ENCODE measurements at regions not wholly inside any gene's neighbourhood (a gene's known extent, or its start where the extent isn't known, plus 50 kb on each side); places are given as distances from the start of the nearest gene placed in this dataset.
"Not testable (repeated sequence)": the region's sequence is repeated elsewhere in the genome, so short reads cannot be mapped to it uniquely, and the experiment has no call there.

- DNase-seq: no peak
Observed at GRCh38 chr3:95212117-95212516, 1149.3 kb downstream of the NSUN3 start.

- no peak for DNase-seq
Observed at GRCh38 chr3:95215437-95215957, 1152.6 kb downstream of the NSUN3 start.

GRCh38 chr3:95217661-95218060 is 1154.8 kb downstream of the NSUN3 start:
- DNase-seq: no peak

DNA sequence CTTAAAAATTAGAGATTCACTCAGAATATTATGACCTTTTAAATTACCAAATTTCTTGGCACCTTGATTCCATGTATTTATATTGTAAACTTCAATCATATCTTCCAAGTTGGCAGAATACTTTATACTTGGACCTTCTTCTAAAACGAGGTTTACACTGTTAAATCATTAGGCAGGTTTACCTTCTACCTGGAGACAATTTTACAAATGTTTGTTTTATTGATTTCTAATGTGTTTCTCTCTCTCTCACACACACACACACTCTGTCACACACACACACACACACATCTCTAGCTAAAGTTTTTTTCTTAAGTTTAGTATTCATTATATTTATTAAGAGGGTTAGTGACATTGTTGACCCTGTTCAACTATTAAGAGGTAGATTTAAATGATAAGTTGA is 1155.6 kb downstream of the NSUN3 start:
- no peak for DNase-seq

- no peak for DNase-seq
Observed at GRCh38 chr3:95226437-95226836, 1163.6 kb downstream of the NSUN3 start.

DNA sequence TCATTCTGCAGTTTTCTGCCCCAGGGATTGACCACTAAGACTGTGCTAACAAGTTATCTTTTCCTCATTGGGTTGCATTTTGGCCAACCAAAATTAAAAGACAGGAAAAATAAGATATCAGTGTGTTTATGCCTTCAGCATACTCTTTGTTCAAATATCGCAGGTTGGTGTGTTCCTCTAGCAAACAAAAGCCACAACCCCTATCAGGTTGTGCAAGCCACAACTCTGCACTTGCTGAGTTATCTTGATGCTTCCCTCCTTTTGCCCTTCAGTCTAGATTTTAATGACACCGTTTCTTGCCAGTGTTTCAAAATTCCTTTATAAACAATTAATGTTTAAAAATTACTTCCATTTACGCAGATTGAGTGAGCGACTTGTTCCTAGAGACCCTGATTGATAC is 1164.2 kb downstream of the NSUN3 start:
- no peak for DNase-seq

DNA sequence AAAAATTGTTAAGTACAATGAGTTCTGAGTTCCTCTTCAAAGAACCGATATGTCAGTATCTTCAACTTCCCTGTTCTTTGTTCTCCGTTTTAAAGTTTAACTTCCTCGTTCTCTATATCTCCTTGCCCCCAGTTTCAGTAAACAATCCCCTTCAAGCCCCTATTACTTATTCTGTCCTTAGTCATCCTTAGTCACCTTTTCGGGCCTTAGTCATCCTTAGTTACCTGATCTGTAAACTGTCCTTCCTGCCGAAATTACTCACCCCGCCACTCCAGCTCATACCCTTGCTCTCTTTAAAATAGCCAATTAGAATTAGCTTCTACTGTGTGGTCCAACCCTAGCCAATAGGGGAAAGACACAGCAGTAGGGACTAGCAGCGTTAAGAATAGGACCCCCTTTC is 1165.6 kb downstream of the NSUN3 start:
- no peak for DNase-seq

DNA sequence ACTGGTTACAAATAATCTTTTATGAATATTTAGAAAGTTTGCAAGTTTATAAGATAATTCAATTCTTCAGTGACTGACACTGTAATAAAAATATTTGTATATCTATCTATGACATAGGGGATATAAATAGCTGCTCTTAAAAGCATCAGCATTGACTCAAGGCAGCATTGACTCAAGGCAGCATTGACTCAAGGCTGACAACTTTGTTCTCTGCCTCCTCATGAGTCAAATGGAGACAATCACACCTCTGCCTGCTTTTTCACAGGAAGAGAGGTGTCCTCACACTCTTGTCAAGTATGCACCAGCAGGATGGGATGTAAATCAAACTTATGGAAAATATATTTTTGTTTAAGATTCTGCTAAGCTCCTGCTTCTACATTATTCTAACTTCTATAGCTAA is 1173.1 kb downstream of the NSUN3 start:
- no peak for DNase-seq

DNA sequence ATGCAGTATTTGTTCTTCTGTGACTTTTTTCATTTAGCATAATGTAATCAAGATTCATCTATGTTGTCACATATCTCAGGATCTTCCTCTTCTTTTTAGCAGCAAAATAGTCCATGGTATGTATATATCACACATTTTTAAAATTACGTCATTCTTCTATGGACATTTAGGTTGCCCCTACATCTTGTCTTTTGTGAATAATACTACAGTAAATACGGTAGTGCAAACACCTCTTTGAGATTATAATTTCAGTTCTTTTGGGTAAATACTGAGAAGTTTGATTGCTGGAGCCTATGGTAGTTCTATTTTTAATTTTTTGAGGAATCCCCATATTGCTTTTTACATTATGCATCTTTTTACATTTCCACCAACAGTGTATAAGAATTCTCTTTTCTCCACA is 1174.9 kb downstream of the NSUN3 start:
- no peak for DNase-seq

GRCh38 chr3:95240395-95240794 is 1177.5 kb downstream of the NSUN3 start:
- DNase-seq: no peak

DNA sequence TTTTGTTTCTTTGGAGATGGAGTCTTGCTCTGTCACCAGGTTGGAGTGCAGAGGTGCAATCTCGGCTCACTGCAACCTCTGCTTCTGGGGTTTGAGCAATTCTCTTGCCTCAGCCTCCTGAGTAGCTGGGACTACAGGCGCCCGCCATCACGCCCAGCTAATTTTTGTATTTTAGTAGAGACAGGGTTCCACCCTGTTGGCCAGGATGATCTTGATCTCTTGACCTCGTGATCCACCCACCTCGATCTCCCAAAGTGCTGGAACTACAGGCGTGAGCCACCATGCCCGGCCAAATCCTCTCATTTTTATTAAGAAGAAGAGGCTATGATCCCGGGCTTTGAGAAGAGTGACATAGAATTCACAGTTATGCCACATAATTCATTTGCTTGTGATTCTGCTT is 1178.4 kb downstream of the NSUN3 start:
- DNase-seq: not testable (repeated sequence)

DNA sequence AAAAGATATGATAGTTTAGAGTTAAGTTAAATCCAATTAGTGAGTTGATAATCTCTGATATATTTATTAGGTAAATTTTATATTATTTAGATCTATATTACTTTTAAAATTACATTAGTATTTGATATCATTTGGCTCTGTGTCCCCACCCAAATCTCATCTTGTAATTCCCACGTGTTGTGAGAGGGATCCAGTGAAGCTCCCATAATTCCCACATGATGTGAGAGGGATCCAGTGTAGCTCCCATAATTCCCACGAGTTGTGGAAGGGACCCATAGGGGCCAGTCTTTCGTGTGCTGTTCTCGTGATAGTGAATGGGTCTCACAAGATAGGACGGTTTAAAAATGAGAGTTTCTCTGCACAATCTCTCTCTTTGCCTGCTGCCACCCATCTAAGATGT is 1183.6 kb downstream of the NSUN3 start:
- no peak for DNase-seq

DNA sequence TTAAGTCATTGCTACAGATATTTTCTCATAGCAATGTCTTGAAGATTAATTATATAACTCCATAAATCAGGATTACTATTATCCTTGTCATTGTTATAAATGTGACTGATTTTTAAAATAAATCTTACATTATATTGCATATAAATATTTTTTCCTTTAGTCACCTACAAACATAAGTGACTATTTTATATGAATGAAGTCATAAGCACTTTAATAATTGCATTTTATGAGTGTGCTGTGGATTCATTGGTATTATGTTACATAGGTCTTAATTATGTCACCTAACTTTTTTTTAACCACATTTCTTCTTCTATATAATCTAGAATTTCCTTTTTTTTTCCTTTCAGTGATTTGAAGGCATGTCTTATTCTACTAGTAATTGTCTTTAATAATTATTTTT is 1191.2 kb downstream of the NSUN3 start:
- DNase-seq: no peak

- DNase-seq: no peak
Observed at GRCh38 chr3:95254758-95255157, 1191.9 kb downstream of the NSUN3 start.

DNA sequence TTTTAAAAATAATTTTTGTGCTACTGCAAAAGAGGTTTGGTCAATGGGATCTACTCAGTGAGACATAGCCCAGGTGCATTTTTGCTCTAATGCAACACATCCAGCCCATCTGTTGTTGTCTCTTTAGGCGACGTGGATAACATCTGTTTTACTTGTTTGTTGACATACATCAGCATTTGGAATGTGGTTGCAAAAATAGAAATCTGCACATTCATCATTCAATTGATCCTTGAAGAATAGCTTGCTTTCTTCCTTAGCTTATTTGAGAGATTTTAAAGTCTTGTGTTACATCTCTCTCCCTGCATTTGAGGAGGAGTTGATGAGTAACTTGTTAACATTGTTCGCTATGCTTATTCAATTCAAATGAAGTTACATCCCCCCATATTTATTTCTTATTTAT is 1202.3 kb downstream of the NSUN3 start:
- DNase-seq: no peak

- no peak for DNase-seq
Observed at GRCh38 chr3:95271395-95271794, 1208.5 kb downstream of the NSUN3 start.

DNA sequence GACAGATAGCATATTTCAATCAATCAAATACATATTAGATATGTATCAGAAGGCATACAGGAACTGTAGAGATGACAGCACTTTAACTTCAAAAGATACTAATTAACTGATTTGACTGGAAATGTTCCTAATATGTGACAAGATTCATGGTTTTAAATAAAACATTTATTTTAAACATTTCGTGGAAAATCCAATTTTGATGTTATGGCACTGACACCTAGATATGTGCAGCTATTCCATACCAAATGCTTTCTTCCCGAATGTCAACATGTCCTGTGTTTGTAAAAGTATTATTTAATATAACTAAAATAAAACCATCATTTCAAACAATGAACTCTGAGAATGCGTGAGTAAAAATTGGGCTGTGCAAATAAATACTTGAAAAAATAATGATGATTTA is 1209.3 kb downstream of the NSUN3 start:
- DNase-seq: no peak

DNA sequence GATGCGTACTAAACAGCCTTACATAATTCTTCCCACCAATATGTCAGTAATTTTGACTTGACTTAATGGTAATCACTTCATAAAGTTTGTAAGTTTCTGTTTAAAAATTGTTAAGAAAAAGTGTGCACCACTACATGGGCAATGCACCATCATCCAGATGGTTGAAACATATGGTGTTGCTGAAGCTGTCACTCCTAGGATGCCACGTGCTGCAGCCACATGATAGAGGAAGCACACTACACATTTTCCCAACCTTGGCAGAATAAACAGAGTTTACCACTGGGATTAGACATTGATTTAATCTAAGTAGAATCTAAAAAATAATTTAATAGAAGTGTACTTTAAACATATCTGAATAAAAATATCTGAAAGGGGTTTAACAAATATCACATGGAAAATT is 1209.9 kb downstream of the NSUN3 start:
- DNase-seq: no peak

GRCh38 chr3:95277613-95278012 is 1214.8 kb downstream of the NSUN3 start:
- peak; percentile 11 for DNase-seq

- no peak for DNase-seq
Observed at GRCh38 chr3:95280711-95281352, 1218.0 kb downstream of the NSUN3 start.

DNA sequence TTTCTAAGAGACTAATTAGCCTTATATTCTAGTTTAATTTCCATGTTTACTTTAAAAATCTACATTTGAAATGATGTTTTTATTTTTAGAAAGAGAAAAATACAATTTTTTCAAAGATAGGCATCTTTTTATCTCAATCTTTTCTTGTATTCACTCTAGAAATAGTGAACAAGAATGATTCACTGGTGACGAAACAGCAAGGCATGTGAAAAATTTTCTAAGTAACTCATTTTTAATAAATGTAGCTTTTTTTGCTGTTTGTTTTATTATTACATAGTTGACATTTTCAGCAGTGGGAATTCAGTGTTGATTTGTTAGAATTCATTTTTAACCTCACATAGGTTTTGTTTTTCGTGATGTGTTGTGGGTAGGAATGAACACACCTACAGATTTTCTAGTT is 1226.4 kb downstream of the NSUN3 start:
- peak; percentile 28 for DNase-seq

DNA sequence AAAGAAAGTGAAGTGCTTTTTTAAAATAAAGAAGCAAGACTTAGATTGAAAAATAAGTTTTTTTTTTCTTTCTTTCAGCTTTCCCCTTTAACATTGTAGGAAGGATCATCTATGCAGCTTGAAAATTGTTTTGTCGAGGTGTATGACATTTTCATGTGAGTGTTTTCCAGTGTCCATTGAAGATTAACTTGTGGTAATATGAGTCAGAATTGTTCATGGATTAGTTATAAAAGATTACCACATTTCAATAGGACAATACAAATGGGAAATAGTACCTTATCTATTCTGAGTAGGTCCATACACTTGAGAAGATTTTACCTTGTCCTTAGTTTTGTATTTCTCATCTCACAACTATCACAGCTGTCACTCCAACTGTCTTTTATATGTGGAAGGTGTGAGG is 1234.7 kb downstream of the NSUN3 start:
- DNase-seq: no peak

DNA sequence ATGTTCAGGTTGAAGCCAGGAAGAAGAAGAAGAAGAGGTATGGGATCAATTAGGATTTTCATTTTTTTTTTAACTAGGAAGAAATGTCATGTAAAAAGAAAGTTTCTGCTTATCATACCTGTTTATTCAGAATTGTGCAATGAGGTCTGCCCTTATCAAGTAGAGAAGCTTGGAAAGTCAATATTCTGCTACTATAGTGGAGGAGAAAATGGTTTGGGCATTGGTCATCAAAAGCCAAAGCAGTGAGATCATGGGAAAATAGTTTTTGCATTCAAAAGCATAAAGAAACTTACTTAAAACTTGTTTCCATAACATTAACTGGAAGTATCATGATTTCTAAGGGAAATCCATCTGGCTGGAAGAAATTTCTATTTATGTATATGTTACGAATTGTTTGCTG is 1239.2 kb downstream of the NSUN3 start:
- DNase-seq: peak; percentile 90

DNA sequence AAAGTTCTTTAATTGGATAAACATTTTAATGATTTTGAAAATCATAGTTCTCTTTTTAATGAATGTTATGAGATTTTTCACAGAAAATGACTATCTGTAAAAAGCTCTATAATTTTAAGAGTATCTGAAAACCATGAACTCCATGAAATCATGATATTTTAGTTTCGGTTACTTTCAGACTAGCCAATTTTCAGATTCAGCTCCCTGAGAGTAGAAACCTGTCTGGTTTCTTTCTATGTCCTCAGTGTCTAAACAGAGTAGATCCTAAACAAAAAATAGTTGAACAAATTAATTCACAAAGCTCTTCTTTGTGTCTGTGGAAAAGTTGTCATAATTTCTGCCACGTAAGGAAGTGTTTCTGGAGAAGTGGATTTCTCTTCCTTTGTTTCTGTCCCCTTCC is 1247.7 kb downstream of the NSUN3 start:
- DNase-seq: no peak

DNA sequence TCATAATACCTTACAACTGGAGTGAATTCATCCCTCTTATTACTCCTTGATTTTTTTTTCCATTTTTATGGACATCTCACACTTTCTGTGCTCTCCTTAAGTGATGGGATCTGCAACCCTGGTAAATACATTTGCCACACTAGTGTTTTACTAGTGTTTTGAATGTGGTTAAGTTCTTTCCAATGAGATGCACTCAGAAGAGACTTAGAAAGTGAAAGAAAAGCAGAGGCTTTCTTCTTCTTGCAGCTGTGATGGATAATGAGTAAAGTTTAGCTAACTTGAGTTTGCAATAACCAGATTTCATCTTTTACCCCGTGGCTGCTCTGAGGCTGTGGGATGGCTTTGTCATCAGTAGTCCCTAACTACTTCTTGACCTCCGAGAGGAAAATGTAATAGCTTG is 1248.4 kb downstream of the NSUN3 start:
- DNase-seq: no peak
